Uterus (tissue), 3 donors: ENCODE measurements at regions not wholly inside any gene's neighbourhood (a gene's known extent, or its start where the extent isn't known, plus 50 kb on each side); places are given as distances from the start of the nearest gene placed in this dataset.
"Not testable (repeated sequence)": the region's sequence is repeated elsewhere in the genome, so short reads cannot be mapped to it uniquely, and the experiment has no call there.

ENCODE experiments used
- DNase-seq, 2 donors: peaks; one replicate each; pipeline ENCODE4 v3.0.0-alpha.2; 2019 to 2020
- H3K27ac ChIP-seq, 2 donors: fragments of 200-600 bp; sonication (generic); 1 replicate in 1 of 2; 2 replicates in 1 of 2; pipeline ENCODE4 v1.5.1; 2016 to 2018
- H3K27me3 ChIP-seq, 2 donors: fragments of 200-600 bp; sonication (generic); one replicate each; pipeline ENCODE4 v1.5.1; 2018 to 2019; ENCODE audit warnings: control low read depth in 1 of 2
- H3K36me3 ChIP-seq, 2 donors: fragments of 200-600 bp; sonication (generic); one replicate each; pipeline ENCODE4 v1.5.1; 2019; ENCODE audit warnings: control low read depth in 1 of 2
- H3K4me1 ChIP-seq, 2 donors: fragments of 200-600 bp; sonication (generic); one replicate each; pipeline ENCODE4 v1.5.1; 2018 to 2019; ENCODE audit warnings: control low read depth in 1 of 2
- H3K4me3 ChIP-seq, 2 donors: fragments of 200-600 bp; sonication (generic); 1 replicate in 1 of 2; 2 replicates in 1 of 2; pipeline ENCODE4 v1.5.1; 2018 to 2019; ENCODE audit warnings: mild to moderate bottlenecking in 1 of 2
- H3K9me3 ChIP-seq, 2 donors: fragments of 200-600 bp; sonication (generic); one replicate each; pipeline ENCODE4 v1.5.1; 2019; ENCODE audit warnings: control low read depth in 1 of 2
- POLR2A ChIP-seq, 2 donors: fragments of 450-650 bp; IDR thresholded peaks; one replicate each; pipeline ENCODE4 v1.6.1; 2016; ENCODE audit warnings: antibody characterized with exemption in 2 of 2, mild to moderate bottlenecking in 1 of 2, moderate library complexity in 1 of 2
- intact Hi-C: fragments of 100-400 bp; cut with DNase I; formaldehyde crosslinking; loops from one replicate; pipeline ENCODE4 v1.15.1; 2023; ENCODE audit warnings: low total_unique reads
- TF ChIP-seq, protein P1 (sequence below), 4 experiments: fragments of 200-600 bp in 2 of 4; fragments of 450-650 bp in 2 of 4; sonication (generic) in 2 of 4; IDR thresholded peaks; one replicate each; pipeline ENCODE4 v1.5.1; 2016 to 2019; ENCODE audit warnings: antibody characterized with exemption in 4 of 4, mild to moderate bottlenecking in 2 of 4, moderate library complexity in 1 of 4
- donor health status: DM: yes; HTN: yes; CAD: no.

DNA sequence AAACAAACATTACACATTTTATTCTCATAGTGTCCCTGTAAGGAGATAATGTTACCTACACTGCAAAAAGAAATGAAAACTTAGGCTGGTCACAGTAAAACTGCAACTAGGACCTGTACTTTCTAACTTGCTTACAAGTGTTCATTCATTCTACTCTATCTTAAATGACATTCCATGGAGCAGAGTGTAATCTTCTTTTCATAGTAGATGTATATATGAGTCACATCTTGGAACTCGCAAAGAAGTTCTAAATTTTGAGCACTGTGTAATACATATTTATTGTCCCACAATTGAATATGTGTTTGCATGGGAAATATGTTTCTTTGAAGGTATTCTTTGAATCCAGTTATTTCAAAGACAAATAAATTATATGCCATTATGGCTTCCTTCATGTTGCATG lies 1258.5 kb upstream of the ADGRL2 start:
- Histone ChIP-seq H3K4me1 (no peaks in the 10 kb centered on the region), H3K27me3 (no peaks in the 10 kb centered on the region), H3K36me3 (no peaks in the 10 kb centered on the region), H3K27ac (no peak overlapping the region), H3K4me3 (no peak overlapping the region), H3K9me3 (no peaks in the 10 kb centered on the region)
- no peak for DNase-seq
- TF ChIP-seq POLR2A (IDR thresholded peaks at IDR 0.05) = no peak
- TF ChIP-seq, protein P1, sequence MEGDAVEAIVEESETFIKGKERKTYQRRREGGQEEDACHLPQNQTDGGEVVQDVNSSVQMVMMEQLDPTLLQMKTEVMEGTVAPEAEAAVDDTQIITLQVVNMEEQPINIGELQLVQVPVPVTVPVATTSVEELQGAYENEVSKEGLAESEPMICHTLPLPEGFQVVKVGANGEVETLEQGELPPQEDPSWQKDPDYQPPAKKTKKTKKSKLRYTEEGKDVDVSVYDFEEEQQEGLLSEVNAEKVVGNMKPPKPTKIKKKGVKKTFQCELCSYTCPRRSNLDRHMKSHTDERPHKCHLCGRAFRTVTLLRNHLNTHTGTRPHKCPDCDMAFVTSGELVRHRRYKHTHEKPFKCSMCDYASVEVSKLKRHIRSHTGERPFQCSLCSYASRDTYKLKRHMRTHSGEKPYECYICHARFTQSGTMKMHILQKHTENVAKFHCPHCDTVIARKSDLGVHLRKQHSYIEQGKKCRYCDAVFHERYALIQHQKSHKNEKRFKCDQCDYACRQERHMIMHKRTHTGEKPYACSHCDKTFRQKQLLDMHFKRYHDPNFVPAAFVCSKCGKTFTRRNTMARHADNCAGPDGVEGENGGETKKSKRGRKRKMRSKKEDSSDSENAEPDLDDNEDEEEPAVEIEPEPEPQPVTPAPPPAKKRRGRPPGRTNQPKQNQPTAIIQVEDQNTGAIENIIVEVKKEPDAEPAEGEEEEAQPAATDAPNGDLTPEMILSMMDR (IDR thresholded peaks at IDR 0.05) = no peak
- intact Hi-C loops = no loop called here

DNA sequence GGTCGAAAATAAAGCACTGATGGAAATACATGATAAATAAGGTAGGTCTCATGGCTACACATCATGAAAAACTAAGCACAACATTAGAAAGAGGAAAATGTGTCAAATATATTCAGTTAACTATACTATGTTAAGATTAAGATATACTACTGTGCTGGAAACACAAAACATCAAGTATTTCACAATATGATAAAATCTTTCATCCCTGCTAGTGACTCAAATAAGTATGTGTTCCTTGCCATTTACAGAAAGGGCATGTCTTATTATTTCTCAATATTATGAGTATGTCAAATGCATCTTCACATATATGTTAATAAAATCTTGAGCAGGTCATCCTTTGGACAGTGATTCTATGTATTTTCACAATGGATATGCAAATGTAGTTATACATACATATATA lies 1260.1 kb upstream of the ADGRL2 start:
- Histone ChIP-seq H3K4me1 (no peaks in the 10 kb centered on the region), H3K36me3 (no peaks in the 10 kb centered on the region), H3K4me3 (no peak overlapping the region), H3K9me3 (no peaks in the 10 kb centered on the region), H3K27ac (no peak overlapping the region), H3K27me3 (no peaks in the 10 kb centered on the region)
- TF ChIP-seq POLR2A (IDR thresholded peaks at IDR 0.05) = no peak
- TF ChIP-seq, protein P1 (IDR thresholded peaks at IDR 0.05) = no peak
- intact Hi-C loops = no loop called here
- no peak for DNase-seq

DNA sequence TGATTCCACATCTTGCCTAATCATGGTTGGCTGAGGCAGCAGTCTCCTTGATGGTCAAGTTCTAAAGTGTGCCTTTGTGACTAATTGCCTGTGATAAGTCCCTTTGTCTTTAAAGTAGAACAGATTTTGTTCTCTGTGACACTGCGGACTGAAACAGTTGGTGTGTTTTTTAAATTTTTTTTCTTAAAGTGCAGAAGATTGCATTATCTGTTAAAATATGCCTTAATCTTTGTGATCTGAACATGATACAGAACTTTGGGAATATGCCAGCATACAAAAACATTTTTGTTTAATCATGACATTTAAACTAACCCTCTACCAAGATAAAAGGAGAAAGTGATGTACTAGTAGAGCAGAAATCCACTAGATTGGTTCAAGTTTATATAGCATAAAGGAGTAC lies 1260.6 kb upstream of the ADGRL2 start:
- TF ChIP-seq, protein P1 (IDR thresholded peaks at IDR 0.05) = no peak
- no peak for TF ChIP-seq POLR2A (IDR thresholded peaks at IDR 0.05)

DNA sequence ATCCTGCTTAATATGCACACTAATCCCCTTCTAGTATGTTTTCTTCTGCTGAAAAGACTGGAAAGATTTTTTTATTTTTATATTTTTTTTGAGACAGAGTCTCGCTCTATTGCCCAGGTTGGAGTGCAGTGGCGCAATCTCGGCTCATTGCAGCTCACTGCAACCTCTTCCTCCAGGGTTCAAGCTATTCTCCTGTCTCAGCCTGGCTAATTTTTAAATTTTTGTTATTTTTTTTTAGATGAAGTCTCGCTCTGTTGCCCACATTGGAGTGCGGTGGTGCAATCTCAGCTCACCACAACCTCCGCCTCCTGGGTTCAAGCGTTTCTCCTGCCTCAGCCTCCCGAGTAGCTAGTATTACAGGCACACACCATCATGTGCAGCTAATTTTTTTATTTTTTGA lies 1261.4 kb upstream of the ADGRL2 start:
- H3K9me3 ChIP-seq, DNase-seq, H3K36me3 ChIP-seq, H3K4me3 ChIP-seq, H3K27me3 ChIP-seq, H3K4me1 ChIP-seq, H3K27ac ChIP-seq, intact Hi-C loops: not testable (repeated sequence)

More for the DNA sequence above, 1260.6 kb upstream of the ADGRL2 start:
- Histone ChIP-seq H3K4me1 (no peaks in the 10 kb centered on the region), H3K27ac (no peak overlapping the region), H3K27me3 (no peaks in the 10 kb centered on the region), H3K4me3 (no peak overlapping the region), H3K9me3 (no peaks in the 10 kb centered on the region), H3K36me3 (no peaks in the 10 kb centered on the region)
- no peak for DNase-seq
- intact Hi-C loops = no loop called here

DNA sequence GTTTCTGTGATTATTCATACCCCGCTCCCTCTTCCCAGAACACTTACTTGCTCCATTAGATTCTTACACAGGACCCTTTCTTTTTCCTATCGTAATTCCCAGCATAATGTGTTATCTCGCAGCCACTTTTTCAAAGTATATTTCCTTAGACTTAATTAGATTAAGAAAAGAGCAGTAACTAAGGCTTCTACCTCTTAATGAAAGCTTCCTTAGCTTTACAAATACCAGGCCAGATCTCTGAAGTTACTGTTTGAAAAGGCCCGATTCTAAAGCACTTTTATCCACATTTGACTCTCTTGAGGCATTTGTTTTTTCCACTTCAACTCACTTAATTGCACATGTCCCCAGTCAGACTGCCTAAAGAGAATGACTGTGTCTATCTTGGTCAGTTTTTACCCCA lies 1264.3 kb upstream of the ADGRL2 start:
- H3K27me3 ChIP-seq = no peaks in the 10 kb centered on the region
- H3K27ac ChIP-seq = no peak overlapping the region
- H3K4me3 ChIP-seq = no peak overlapping the region
- DNase-seq = no peak
- H3K36me3 ChIP-seq = no peaks in the 10 kb centered on the region
- H3K9me3 ChIP-seq = no peaks in the 10 kb centered on the region
- H3K4me1 ChIP-seq = no peaks in the 10 kb centered on the region
- TF ChIP-seq, protein P1 (IDR thresholded peaks at IDR 0.05) = no peak
- no peak for TF ChIP-seq POLR2A (IDR thresholded peaks at IDR 0.05)
- intact Hi-C loops = no loop called here

DNA sequence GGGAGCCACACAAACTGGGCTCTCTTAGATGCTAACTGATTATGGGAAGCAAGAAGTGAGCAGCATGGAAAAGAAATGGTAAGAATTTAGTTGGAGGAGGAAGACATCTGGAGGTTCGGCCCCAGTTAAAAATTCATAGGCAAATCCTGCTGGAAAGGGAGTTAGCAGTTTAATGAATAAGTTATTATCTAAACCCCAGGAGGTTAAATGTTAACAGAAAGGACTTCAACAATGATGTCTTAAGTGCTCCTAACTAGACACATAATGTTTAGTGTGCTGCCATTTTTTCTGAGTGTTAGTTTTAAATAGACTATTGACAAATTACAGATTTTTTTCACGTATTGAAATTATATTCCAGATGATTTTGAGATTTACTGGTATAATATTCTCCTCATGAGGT lies 1265.3 kb upstream of the ADGRL2 start:
- H3K27me3 ChIP-seq = no peaks in the 10 kb centered on the region
- no peak for DNase-seq
- H3K4me1 ChIP-seq = no peaks in the 10 kb centered on the region
- TF ChIP-seq, protein P1 (IDR thresholded peaks at IDR 0.05) = no peak
- no peak for TF ChIP-seq POLR2A (IDR thresholded peaks at IDR 0.05)
- intact Hi-C loops = no loop called here
- H3K27ac ChIP-seq = no peak overlapping the region
- no peaks in the 10 kb centered on the region for H3K36me3 ChIP-seq
- no peak overlapping the region for H3K4me3 ChIP-seq
- H3K9me3 ChIP-seq = no peaks in the 10 kb centered on the region
